ENCODE measurements at regions not wholly inside any gene's neighbourhood (a gene's known extent, or its start where the extent isn't known, plus 50 kb on each side); places are given as distances from the start of the nearest gene placed in this dataset.
"Not testable (repeated sequence)": the region's sequence is repeated elsewhere in the genome, so short reads cannot be mapped to it uniquely, and the experiment has no call there.

DNA sequence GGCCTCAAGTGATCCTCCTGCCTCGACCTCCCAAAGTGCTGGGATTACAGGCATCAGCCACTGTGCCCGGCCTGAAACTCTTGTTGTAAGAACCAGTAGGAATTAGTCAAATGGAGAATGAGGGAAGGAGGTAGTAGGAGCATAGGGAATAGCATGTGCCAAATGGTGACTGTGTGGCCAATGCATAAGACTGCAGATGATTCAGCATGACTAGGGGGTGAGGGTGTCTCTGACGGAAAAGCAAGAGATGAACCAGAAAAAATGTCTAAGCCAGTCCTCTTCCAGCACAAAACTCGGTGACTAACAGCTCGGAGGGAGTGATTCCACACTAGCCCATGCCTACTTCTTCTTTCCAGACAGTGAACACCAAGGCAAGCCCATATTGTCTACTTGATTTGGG lies 58.2 kb upstream of the DUSP21 start:
- DNase-seq (ENCODE audit: low read depth) = peak; percentile 90

GRCh38 chrX:44784241-44784640 lies 59.6 kb upstream of the DUSP21 start:
- DNase-seq (ENCODE audit: low read depth) = no peak

- DNase-seq (ENCODE audit: low read depth) = no peak
Measured at GRCh38 chrX:44778254-44778653, 65.6 kb upstream of the DUSP21 start.

DNA sequence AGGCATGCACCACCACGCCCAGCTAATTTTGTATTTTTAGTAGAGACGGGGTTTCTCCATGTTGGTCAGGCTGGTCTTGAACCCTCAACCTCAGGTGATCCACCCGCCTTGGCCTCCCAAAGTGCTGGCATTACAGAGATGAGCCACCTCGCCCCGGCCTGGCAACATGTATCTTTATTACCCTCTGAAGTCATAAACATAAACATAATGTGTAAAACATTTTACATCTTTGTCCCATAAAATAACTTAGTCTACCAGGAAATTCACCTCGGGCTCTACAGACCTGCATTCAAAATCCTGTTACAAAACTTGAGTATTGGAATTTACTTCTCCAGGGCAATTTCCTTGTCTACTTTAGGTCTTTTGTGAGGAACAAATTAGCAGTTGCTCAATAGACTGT lies 68.1 kb upstream of the DUSP21 start:
- no peak for DNase-seq (ENCODE audit: low read depth)

- DNase-seq (ENCODE audit: low read depth) = not testable (repeated sequence)
Measured at GRCh38 chrX:44774066-44774465, 69.8 kb upstream of the DUSP21 start.

- no peak for DNase-seq (ENCODE audit: low read depth)
Measured at GRCh38 chrX:44770121-44770520, 73.7 kb upstream of the DUSP21 start.

DNA sequence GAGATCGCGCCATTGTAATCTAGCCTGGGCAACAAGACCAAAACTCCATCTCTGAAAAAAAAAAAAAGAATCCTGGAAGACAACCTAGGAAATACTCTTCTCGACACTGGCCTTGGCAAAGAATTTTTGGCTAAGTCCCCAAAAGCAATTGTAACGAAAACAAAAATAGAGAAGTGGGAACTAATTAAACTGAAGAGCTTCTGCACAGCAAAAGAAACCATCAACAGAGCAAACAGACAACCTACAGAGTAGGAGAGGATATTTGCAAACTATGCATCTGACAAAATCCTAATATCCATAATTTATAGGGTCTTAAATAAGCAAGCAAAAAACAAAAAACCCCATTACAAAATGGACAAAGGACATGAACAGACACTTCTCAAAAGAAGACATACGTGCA lies 76.5 kb upstream of the DUSP21 start:
- DNase-seq (ENCODE audit: low read depth) = no peak

DNA sequence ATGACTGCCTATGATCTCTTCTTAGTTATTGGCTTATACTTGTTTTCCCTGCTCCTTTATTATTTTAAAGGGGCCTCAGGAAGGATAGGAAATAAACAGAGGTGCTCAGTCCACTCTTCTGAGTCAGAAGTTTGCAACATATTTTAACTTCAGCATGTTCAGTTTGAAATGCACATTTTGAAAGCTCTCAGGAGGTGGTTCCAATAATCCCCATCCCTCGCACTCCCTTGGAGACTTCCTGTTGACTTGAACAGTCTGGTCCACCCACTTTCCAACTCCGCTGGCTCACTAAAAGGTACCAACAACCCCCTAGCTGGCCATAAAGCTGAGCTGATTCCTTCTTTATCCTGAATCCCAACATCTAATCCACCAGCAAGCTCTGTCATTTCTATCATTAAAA lies 78.3 kb upstream of the DUSP21 start:
- DNase-seq (ENCODE audit: low read depth) = no peak

DNA sequence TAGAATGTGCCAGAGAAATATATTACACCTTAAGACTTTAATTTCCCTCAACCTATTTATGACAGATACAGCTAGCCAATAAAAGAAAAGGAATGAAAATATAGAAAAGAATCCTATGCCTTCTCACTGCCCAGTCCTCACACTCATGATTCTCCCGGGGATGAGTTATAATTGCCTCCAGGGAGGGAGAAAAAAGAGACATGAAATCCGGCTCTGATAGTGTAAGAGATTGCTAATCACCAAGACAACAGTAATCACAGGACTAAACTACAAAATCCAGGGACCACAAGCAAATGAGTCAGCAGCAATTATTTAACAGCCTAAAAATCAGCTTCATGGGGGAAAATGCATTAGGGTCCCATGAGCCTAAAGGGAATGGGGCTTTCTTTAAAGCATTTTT lies 95.9 kb upstream of the DUSP21 start:
- peak; percentile 36 for DNase-seq (ENCODE audit: low read depth)

DNA sequence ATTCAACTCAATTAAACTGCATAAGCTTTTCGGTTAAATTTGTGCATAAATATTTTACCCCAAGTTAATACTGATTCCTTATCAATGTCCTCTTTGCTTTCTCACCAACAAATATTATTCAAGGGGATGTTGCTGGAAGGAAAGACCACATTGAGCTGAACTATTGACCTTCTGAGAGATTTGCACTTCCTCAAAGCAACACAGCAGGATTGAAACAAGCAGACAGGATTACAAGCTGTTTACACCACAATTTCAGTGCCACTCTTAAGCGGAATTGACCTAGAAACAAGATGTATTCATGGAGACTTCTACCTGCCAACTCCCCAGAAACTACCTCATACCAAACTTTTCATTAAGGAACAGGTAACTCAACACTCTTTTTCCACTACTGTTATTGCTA lies 96.5 kb upstream of the DUSP21 start:
- DNase-seq (ENCODE audit: low read depth) = no peak

DNA sequence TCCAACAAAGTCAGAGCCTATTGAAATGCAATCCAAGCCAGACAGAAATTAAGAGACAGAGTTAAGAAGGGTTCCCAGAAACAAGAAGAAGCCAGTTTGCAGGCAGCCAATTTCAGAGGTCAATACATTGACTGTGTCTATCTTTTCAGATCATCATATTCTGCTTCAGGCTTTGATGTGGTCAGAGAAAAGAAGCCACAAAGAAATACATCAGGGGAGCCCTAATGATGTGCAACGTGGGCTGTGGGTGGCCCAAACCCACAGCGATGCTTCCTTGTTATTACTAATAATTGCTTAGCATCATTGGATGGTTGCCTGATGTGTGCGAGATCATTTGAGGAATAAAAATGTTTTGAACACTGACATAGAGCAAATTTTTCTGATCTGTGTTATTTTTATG lies 99.0 kb upstream of the DUSP21 start:
- no peak for DNase-seq (ENCODE audit: low read depth)

DNA sequence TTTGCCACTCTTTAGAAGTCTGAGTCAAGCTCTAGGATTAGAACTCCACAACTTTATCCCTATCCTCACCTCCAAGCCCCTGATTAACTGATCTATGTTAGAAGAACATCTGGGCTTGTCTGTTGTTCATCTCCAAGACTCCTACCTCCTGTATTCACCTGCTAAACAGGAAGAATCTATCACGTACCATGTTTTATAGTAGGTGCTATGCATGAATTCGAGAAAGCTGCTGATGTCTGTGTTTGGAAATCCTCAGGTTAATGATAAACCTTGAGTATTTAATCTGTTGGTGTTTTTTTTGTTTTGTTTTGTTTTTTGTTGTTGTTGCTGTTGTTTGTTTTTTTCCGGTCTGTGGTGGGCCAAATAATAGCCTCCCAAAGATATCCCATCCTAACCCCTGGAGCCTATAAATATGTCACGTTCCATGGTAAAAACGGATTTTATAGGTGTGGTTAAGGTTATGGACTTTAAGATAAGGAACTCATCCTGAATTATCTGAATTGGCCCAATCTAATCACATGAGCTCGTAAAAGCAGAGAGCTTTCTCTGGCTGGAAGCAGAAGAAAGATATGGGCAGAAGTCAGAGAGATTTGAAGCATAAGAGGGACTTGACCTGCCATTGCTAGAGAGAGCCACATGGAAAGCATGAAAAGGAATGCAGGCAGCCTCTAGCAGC lies 101.2 kb upstream of the DUSP21 start:
- DNase-seq (ENCODE audit: low read depth) = no peak

GRCh38 chrX:44741859-44742258 lies 102.0 kb upstream of the DUSP21 start:
- not testable (repeated sequence) for DNase-seq (ENCODE audit: low read depth)

- not testable (repeated sequence) for DNase-seq (ENCODE audit: low read depth)
Measured at GRCh38 chrX:44741458-44741857, 102.4 kb upstream of the DUSP21 start.

DNA sequence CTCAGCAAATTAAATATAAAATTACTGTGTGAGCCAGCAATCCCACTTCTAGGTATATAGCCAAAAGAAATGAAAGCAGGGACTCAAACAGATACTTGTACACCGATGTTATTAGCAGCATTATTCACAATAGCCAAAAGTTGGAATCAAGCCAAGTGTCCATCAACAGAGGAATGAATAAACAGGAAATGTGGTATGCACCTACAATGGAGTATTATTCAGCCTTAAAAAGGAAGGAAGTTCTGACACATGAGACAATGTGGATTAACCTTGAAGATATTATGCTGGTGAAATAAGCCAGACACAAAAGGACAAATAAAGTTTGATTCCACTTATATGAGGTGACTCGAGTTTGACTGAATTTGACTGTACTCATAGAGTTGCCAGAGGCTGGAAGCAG lies 108.3 kb upstream of the DUSP21 start:
- DNase-seq (ENCODE audit: low read depth) = no peak

DNA sequence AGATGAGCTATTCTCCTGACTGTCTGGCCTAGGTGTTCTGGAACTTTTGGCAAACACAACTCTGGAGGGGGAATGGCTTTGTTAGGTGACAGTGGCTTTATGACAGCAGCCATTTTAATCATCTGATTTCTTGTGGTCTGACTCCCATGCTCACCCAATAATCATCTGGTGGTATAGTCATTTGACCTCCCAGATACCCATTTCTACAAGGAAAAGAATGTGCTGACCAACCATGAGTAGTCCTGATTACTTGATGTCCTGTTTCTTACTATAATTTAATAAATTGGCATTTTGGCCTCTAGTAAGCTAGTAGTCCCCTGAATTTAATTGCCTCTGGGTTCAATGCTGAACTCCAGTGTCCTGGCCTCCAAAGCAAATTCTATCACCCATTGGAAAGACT lies 109.9 kb upstream of the DUSP21 start:
- DNase-seq (ENCODE audit: low read depth) = peak; percentile 21

DNA sequence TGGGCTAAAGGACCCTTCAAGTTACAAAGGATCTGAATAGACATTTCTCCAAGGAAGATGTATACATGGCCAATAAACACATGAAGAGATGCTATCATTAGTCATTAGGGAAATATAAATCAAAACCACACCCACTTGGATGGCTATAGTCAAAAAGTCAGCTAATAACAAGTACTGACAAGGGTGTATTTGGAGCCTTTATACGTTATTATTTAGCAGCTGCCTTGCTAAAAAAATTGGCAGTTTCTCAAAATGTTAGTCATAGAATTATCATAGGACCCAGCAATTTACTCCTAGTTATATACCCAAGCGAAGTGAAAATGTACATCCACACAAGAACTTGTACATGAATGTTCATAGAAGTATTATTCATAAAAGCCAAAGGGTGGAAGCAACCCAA lies 112.7 kb upstream of the DUSP21 start:
- no peak for DNase-seq (ENCODE audit: low read depth)

DNA sequence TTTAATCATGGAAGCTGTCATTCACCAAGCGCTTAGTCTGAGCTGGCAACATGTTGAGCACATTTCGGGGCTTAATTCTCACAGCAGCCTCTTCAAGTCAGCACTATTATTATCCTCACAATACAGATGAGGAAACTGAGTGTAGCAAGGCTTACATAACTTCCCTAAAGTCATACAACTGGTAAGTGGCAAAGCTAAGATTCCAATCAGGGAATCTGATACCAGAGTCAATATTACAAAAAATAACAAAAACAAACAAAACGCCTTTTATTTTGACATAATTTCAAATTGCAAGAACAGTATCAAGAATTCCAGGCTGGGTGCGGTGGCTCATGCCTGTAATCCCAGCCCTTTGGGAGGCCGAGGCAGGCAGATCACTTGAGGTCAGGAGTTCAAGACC lies 120.4 kb upstream of the DUSP21 start:
- DNase-seq (ENCODE audit: low read depth) = no peak

GRCh38 chrX:44708470-44708869 lies 135.4 kb upstream of the DUSP21 start:
- DNase-seq (ENCODE audit: low read depth) = no peak

DNA sequence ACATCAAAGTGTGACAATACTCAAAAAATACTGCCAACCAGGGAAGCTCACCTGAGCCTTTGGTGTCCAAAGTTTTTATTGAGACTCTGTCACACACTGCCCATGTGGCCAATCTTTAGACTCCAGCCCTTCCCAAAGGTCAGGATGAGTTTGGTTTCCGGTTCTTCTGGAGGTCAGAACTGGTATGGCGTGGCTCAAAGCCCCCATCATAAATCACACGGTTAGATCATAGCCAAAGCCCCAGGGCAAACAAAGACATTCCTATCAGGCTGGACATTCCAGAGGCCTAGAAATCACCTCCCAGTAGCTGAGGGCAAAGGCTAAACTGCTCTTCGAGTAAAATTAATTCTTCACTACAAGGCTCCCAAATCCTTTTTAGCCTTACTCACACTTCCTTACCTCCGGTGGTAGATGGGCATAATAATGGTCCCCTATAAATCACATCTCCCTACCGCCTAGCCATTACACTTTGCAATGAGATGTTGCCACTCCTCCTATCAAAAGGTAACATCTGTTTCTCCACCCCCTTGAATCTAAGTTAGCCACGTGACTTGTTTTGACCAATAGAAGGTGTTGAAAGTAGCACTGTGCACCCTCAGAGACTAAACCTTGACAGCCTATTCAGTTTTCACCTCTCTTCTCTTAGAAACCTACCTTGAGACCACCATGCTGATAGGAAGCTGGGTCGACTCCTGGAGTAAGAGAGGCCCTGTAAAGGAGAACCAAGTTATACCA lies 137.8 kb upstream of the DUSP21 start:
- no peak for DNase-seq (ENCODE audit: low read depth)

GRCh38 chrX:44698357-44698756 lies 145.5 kb upstream of the DUSP21 start:
- no peak for DNase-seq (ENCODE audit: low read depth)

GRCh38 chrX:44693255-44693654 lies 150.6 kb upstream of the DUSP21 start:
- DNase-seq (ENCODE audit: low read depth) = no peak

DNA sequence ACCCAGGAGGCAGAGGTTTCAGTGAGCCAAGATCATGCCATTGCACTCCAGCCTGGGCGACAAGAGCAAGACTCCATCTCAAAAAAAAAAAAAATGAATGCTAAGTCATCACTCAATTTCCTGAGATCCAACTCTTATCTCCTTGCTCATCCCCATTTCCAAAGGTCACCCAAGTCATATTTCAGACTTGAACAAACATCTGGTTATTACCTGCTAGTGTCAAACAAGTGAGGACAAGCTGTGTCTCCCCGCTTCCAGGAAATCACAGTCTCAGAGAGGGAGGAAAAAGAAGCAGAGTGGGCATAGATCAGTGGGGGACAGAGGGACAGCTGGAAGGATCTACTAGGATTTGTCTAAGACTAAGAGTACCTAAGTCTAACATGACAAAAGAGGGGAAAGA lies 147.5 kb upstream of the FUNDC1 start:
- no peak for DNase-seq (ENCODE audit: low read depth)

Data from stromal cell of bone marrow (primary cell).